NT2/D1 (cell line): ENCODE measurements at regions not wholly inside any gene's neighbourhood (a gene's known extent, or its start where the extent isn't known, plus 50 kb on each side); places are given as distances from the start of the nearest gene placed in this dataset.

ENCODE experiments used
- YY1 ChIP-seq: IDR thresholded peaks from 2 replicates; pipeline ENCODE4 v1.6.1; 2011; ENCODE audit not compliant: insufficient read length, insufficient read depth
- ZNF274 ChIP-seq: IDR thresholded peaks from 2 replicates; pipeline ENCODE4 v1.6.1; 2011; ENCODE audit warnings: mild to moderate bottlenecking, low read depth, low read length

GRCh38 chr9:87064311-87064710 lies 117.0 kb upstream of the GAS1 start:
- TF ChIP-seq YY1 (no peak), ZNF274 (no peak)
